ENCODE measurements at regions not wholly inside any gene's neighbourhood (a gene's known extent, or its start where the extent isn't known, plus 50 kb on each side); places are given as distances from the start of the nearest gene placed in this dataset.

DNA sequence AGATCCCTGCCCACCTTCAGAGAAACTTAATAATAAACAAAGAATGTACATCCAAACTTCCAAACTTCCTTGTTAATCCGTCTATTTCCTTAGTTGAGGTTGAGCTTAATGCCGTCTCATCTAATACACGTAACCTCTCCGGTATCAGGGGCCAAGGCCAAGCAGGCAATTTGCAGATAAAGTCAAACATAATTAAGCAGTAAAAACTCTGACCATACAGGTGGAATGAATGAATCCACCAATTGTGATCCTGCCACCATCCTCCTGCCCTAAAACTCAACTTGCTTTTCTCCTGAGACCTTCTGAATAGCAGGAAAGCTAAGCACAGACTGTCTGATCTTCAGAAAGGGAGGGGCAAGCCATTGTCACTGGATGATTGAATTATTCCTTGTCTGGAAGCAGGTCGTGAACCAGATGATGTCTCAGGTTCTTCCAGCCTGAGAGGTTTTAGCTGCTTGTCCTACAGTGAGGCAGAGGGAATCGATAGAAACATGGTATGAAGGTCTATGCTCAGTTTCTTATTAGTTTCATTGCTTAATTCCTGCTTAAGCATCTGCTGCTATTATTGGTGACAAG lies 1111.8 kb upstream of the EEF2KMT start:
- TF ChIP-seq POLR2A (IDR thresholded peaks at IDR 0.05; ENCODE audit: low read depth, low read length) (no peak), EZH2 (IDR thresholded peaks at IDR 0.05; ENCODE audit: borderline replicate concordance, low read depth, low read length, severe bottlenecking) (no peak), POLR2AphosphoS5 (IDR thresholded peaks at IDR 0.05; ENCODE audit: insufficient read depth, low read depth, low read length) (no peak), MYC (IDR thresholded peaks at IDR 0.05; ENCODE audit: low read depth, low read length) (no peak), FOS (IDR thresholded peaks at IDR 0.05; ENCODE audit: borderline replicate concordance, insufficient read depth, low read length) (no peak), JUN (IDR thresholded peaks at IDR 0.05; ENCODE audit: borderline replicate concordance, insufficient read depth, insufficient read length, low read depth) (no peak), GATA2 (IDR thresholded peaks at IDR 0.05; ENCODE audit: insufficient read depth, insufficient read length, low read depth, low read length) (no peak)
- TF ChIP-seq, protein P1, sequence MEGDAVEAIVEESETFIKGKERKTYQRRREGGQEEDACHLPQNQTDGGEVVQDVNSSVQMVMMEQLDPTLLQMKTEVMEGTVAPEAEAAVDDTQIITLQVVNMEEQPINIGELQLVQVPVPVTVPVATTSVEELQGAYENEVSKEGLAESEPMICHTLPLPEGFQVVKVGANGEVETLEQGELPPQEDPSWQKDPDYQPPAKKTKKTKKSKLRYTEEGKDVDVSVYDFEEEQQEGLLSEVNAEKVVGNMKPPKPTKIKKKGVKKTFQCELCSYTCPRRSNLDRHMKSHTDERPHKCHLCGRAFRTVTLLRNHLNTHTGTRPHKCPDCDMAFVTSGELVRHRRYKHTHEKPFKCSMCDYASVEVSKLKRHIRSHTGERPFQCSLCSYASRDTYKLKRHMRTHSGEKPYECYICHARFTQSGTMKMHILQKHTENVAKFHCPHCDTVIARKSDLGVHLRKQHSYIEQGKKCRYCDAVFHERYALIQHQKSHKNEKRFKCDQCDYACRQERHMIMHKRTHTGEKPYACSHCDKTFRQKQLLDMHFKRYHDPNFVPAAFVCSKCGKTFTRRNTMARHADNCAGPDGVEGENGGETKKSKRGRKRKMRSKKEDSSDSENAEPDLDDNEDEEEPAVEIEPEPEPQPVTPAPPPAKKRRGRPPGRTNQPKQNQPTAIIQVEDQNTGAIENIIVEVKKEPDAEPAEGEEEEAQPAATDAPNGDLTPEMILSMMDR (IDR thresholded peaks at IDR 0.05; ENCODE audit: extremely low read depth in 1 of 2, insufficient read depth in 1 of 2, low read depth in 1 of 2, low read length in 2 of 2), result no peak
- TF ChIP-seq, protein P2, sequence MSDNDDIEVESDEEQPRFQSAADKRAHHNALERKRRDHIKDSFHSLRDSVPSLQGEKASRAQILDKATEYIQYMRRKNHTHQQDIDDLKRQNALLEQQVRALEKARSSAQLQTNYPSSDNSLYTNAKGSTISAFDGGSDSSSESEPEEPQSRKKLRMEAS (IDR thresholded peaks at IDR 0.05; ENCODE audit: insufficient read depth, insufficient read length), result no peak
